GM12864 (cell line): ENCODE measurements at regions not wholly inside any gene's neighbourhood (a gene's known extent, or its start where the extent isn't known, plus 50 kb on each side); places are given as distances from the start of the nearest gene placed in this dataset.

Experiments
- DNase-seq: peaks from one replicate; pipeline ENCODE4 v3.0.0-alpha.2; 2011; ENCODE audit warnings: low read depth
- H3K4me3 ChIP-seq: 2 replicates; pipeline ENCODE4 v1.5.1; 2011; ENCODE audit warnings: mild to moderate bottlenecking, low read depth, low read length, control low read depth
- CTCF ChIP-seq: IDR thresholded peaks from 2 replicates; pipeline ENCODE4 v1.5.1; 2011; ENCODE audit warnings: low read depth, mild to moderate bottlenecking, moderate library complexity, low read length, control low read depth, inconsistent platforms; ENCODE audit errors: missing control alignments

DNA sequence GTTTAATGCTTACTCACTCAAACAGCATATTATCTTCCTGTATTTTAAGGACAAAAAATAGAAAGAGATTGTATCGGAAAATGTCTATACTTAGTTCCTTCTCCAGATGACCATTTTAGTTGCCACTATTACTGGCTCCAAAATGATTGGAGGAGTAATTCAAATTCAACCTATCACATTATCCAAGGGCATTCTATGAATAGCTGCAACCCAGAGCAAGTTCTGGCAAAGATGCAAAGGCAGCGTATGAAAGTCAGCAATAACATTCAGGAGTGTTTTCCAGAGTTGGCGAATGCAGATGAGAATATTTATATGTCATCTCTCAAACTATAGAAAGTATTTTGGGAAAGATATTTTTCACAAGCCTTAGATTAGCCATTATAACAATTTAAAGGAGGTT, 389.8 kb upstream of the ADGRL2 start:
- no peak overlapping the region for H3K4me3 ChIP-seq
- no peak for DNase-seq
- no peak for TF ChIP-seq CTCF

- no peak overlapping the region for H3K4me3 ChIP-seq
- TF ChIP-seq CTCF = no peak
- no peak for DNase-seq
Measured at GRCh38 chr1:81410351-81410750, 390.4 kb upstream of the ADGRL2 start.

GRCh38 chr1:81409780-81410274, 390.9 kb upstream of the ADGRL2 start:
- no peak for DNase-seq
- no peak for TF ChIP-seq CTCF

GRCh38 chr1:81409262-81409661, 391.5 kb upstream of the ADGRL2 start:
- TF ChIP-seq CTCF = no peak
- DNase-seq = no peak
- no peak overlapping the region for H3K4me3 ChIP-seq

More at GRCh38 chr1:81409780-81410274, 390.9 kb upstream of the ADGRL2 start:
- no peak overlapping the region for H3K4me3 ChIP-seq

- DNase-seq = no peak
- H3K4me3 ChIP-seq = no peak overlapping the region
- no peak for TF ChIP-seq CTCF
Measured at GRCh38 chr1:81408419-81408818, 392.3 kb upstream of the ADGRL2 start.

DNA sequence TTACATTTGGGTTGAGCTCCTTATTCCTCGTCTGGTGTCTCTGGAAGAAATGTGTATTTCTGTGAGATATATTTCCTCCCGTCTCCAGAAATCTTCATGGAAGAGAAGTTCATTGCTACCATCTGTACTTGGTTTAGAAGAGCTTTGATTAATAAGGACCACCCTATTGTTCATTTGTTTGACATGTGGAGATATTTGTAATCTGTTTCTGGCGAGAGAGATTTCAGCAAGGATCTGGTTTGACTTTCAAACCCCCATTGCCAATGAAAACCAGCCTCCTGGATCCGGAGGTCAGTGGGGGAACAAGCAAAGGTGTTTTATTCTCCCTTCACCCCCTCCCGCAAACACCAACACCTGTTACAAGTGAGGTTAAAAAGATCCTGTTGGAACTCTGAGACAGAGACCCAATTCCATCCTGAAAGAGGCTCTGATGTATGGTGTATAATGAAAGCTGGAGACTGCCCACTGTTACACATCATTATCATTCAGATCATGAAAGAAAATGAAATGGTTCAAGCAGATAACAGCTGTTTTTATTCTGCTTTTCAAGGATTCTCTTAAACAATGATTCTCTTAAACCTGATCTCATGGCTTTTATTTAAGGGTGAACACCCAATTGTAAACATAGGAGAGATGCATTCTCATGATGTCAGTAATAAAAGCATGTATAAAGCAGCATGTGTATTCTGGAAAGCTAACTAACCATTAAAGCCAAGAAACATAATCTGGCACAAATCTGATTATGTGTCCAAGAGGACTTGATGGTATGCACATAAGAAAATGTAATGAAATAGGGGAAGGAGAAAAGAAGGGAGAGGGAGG, 393.5 kb upstream of the ADGRL2 start:
- H3K4me3 ChIP-seq = no peak overlapping the region
- TF ChIP-seq CTCF = no peak
- DNase-seq = no peak
